Right kidney (tissue), 1 donor: ENCODE measurements at regions not wholly inside any gene's neighbourhood (a gene's known extent, or its start where the extent isn't known, plus 50 kb on each side); places are given as distances from the start of the nearest gene placed in this dataset.

Source experiments
- DNase-seq: peaks from one replicate; pipeline ENCODE4 v3.0.0-alpha.2; 2016

- no peak for DNase-seq
Measured at GRCh38 chr16:56140645-56141044, 50.6 kb upstream of the GNAO1 start.

- no peak for DNase-seq
Measured at GRCh38 chr16:56137269-56137668, 54.0 kb upstream of the GNAO1 start.

GRCh38 chr16:56136256-56136655 is 55.0 kb upstream of the GNAO1 start:
- no peak for DNase-seq

- no peak for DNase-seq
Measured at GRCh38 chr16:56134790-56135189, 56.5 kb upstream of the GNAO1 start.

- DNase-seq, result no peak
Measured at GRCh38 chr16:56125922-56126321, 65.4 kb upstream of the GNAO1 start.

- no peak for DNase-seq
Measured at GRCh38 chr16:56122251-56122650, 69.0 kb upstream of the GNAO1 start.

- no peak for DNase-seq
Measured at GRCh38 chr16:56121156-56121500, 70.2 kb upstream of the GNAO1 start.

- no peak for DNase-seq
Measured at GRCh38 chr16:56120447-56121155, 70.7 kb upstream of the GNAO1 start.

- no peak for DNase-seq
Measured at GRCh38 chr16:56119133-56119532, 72.2 kb upstream of the GNAO1 start.

GRCh38 chr16:56116577-56116964 is 74.7 kb upstream of the GNAO1 start:
- no peak for DNase-seq

- no peak for DNase-seq
Measured at GRCh38 chr16:56115817-56116576, 75.3 kb upstream of the GNAO1 start.

- no peak for DNase-seq
Measured at GRCh38 chr16:56113223-56113622, 78.1 kb upstream of the GNAO1 start.

- no peak for DNase-seq
Measured at GRCh38 chr16:56111100-56111499, 80.2 kb upstream of the GNAO1 start.

GRCh38 chr16:56109994-56110393 is 81.3 kb upstream of the GNAO1 start:
- no peak for DNase-seq

GRCh38 chr16:56109205-56109604 is 82.1 kb upstream of the GNAO1 start:
- no peak for DNase-seq

- DNase-seq, result no peak
Measured at GRCh38 chr16:56108724-56109123, 82.6 kb upstream of the GNAO1 start.

GRCh38 chr16:56108056-56108471 is 83.2 kb upstream of the GNAO1 start:
- no peak for DNase-seq

- no peak for DNase-seq
Measured at GRCh38 chr16:56106527-56106926, 84.8 kb upstream of the GNAO1 start.

- DNase-seq, result no peak
Measured at GRCh38 chr16:56102906-56103305, 88.4 kb upstream of the GNAO1 start.

GRCh38 chr16:56102183-56102686 is 89.1 kb upstream of the GNAO1 start:
- peak; percentile 73 for DNase-seq

GRCh38 chr16:56101480-56101879 is 89.8 kb upstream of the GNAO1 start:
- DNase-seq, result no peak

GRCh38 chr16:56097306-56097705 is 94.0 kb upstream of the GNAO1 start:
- no peak for DNase-seq

- DNase-seq, result no peak
Measured at GRCh38 chr16:56094231-56094630, 97.1 kb upstream of the GNAO1 start.

- no peak for DNase-seq
Measured at GRCh38 chr16:56093055-56093454, 98.2 kb upstream of the GNAO1 start.
